ENCODE measurements at regions not wholly inside any gene's neighbourhood (a gene's known extent, or its start where the extent isn't known, plus 50 kb on each side); places are given as distances from the start of the nearest gene placed in this dataset.

GRCh38 chr21:41605934-41606285 is 98.0 kb upstream of the TMPRSS2 start:
- FAIRE-seq: no peak

DNA sequence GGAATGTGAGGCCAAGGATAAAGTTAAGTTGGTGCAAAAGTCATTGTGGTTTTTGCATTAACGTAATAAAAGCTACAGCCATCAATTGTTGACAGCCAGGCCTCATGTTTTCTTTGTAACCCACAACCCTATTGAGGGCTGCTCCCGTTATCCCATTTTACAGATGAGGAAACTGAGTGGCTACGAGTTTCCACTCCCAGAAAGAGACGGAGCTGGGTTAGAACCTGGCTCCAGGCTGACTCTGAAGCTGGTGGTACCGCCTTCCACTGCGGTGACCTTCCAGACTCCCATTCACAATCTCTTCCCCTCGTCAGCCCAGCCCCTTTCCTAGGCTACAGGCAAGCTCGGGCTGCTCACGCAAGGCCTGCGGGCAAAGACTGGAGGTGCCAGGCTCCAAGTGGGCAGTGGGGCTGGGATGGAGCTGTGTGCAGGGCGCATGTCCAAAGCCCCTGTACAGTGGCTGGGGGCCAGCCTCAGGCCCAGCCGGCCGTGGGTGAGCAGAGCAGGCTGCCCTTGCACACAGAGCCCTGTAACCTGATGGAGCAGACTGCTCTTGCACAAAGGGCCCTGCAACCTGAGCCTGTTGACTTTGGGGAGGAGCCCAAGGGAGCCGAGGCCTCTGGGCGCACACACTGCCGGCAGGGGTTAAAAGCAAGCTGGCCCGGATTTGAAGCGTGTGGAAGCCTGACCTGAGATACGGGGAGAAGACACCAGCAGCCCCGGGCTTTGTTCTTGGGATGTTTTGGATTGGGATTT is 97.4 kb upstream of the TMPRSS2 start:
- FAIRE-seq: no peak

GRCh38 chr21:41604583-41605041 is 96.7 kb upstream of the TMPRSS2 start:
- no peak for FAIRE-seq

DNA sequence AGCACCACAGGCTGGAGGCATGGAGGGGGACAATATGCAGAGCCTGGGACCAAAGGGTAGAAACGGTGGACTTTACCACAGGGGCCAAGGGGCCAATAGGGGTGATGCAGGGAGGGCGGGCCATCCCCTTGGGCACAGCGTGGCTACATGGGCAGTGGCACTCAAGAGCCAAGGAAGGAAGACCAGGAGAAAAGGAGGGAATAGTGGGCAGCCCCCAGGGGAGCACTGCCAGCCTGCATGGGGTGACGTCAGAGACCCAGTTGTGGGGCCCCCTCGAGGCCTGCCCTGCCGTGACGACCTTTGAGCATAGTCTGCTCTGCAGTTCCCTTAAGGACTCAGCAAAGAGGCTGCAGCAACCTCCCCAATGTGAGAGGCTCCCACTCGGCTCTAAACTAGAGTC is 95.5 kb upstream of the TMPRSS2 start:
- FAIRE-seq: no peak

- no peak for FAIRE-seq
These were observed 94.6 kb upstream of the TMPRSS2 start for GRCh38 chr21:41602531-41602930.

GRCh38 chr21:41601573-41602368 is 93.8 kb upstream of the TMPRSS2 start:
- no peak for FAIRE-seq

- no peak for FAIRE-seq
These were observed 93.1 kb upstream of the TMPRSS2 start for GRCh38 chr21:41600961-41601572.

- no peak for FAIRE-seq
These were observed 92.6 kb upstream of the TMPRSS2 start for GRCh38 chr21:41600556-41600955.

GRCh38 chr21:41600116-41600515 is 92.2 kb upstream of the TMPRSS2 start:
- FAIRE-seq: no peak

DNA sequence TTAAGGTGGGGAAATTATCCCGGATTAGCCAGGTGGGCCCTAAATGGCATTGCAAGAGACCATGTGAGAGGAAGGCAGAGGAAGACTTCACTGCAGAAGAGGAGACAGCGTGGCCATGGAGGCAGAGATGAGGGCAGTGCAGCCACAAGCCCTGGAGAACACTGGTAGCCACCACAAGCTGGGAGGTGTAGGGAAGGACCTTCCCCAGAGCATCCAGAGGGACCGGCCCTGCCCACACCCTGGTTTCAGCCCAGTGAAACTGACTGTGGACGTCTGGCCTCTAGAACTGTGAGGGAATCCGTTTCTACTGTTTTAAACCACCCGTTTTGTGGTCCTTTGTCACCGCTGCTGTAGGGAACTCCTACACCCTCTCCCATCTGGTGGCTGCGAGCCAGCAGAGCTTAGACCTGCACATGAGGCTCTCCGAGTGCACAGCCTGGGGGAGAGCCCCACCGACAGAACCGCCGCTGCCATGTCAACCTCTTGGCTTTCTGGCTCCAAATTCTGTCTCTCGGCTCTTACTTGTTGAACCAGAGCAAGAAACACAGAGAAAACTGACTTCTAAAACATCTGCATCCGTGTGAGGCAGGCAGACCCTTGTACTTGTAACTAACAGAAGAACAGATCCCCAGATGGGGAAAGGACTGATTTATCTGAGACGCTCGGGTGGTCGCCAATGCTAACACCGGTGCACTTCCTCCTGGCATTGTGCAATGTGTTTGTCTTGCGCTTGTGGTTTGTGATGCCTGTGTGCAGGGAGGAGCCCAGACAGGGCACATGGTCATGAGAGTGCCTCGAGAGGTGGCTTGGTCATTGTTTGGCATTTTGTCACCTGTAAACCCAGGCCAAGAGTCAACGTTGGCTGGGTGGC is 90.8 kb upstream of the TMPRSS2 start:
- FAIRE-seq: no peak

- FAIRE-seq: no peak
These were observed 89.9 kb upstream of the TMPRSS2 start for GRCh38 chr21:41597811-41598231.

- no peak for FAIRE-seq
These were observed 89.3 kb upstream of the TMPRSS2 start for GRCh38 chr21:41597227-41597626.

DNA sequence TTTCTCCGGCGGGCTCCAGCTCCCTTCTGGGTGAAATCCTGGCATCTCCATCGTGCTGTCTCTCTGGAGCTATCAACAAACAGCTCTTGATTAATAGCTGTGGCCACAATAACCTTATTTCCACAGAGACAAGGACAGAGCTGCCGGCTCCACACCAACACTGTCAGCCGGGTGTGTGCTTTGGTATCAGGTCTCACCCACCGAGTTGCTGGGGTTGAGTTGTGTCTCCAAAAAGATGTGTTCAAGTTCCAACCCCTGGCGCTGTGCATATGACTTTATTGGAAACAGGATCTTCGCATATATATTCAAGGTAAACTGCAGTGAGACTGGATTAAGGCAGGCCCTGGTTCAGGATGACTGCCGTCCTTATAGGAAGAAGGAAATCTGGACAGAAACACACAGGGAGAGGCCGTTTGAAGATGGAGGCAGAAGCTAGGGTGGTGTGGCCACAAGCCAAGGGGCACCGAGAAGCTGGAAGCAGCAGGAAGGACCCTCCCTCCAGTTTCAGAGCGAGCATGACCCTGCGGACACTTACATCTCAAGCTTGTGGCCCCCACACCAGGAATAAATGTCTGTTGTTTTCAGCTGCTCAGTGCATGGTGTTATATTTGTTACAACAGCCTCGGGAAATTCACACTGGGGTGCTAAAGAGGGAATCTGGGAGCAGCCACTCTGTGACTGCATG is 88.4 kb upstream of the TMPRSS2 start:
- FAIRE-seq: no peak

DNA sequence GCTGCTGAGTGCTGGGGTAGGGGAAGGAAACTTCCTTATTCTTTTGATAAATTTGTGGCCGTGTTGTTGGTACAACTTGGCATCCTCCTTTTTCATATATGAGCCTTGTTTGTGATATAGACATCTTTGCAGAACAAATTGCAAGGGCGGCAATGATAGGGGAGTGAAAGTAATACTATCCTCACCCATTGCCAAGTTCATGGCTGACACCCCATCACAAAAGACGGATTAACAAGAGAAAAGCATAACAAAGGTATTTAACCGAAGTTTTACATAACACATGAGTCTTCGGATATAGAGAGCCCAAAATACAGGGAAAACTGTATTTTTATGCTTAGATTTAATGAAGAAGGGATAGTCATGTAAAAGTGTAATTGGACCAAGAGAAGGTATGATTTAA is 86.3 kb upstream of the TMPRSS2 start:
- FAIRE-seq: no peak

DNA sequence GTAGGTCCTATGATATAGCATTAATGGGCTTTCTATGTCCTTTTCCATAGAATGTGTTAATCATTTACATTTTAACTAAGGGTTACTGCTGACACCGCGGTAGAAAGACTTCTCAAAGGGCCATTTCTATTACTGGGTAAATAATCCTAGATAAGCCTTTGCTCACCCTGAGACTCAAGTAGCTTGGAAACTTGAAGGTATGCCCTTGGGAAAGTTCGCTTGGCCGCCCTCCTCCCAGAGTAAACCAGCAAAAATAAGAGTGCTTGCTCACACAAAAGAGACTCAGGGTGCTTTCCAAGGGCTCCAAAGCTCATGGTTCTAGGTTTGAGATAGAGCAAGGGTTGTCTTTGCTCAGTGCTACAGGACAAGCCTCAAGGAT is 85.8 kb upstream of the TMPRSS2 start:
- no peak for FAIRE-seq

GRCh38 chr21:41593051-41593759 is 85.2 kb upstream of the TMPRSS2 start:
- no peak for FAIRE-seq

DNA sequence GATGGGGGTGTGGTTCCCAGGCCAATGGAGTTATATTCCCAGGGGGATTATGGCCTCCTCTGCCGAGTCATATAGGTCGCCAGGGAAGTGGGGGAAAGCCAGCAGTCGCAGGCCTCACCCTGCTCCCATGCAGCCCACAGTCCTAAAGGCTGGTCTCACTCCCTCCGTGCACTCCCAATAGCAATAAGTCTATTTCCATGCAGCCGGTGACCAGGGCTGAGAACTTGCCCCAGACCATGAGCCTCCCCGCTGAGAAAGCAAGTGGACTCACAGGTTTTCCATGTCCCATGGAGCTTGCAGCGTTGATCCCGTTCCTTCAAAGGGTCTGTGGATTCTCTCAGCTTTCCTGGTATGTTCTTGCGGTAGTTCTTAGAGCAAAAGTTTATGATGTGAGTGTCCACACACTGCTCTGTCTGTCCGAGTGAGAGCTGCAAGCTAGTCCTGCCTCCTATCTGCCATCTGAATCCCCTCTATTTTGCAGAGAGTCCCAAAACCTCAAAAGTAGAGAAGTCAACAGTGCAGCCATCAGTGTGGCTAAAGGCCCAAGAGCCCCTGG is 81.7 kb upstream of the TMPRSS2 start:
- FAIRE-seq: no peak

DNA sequence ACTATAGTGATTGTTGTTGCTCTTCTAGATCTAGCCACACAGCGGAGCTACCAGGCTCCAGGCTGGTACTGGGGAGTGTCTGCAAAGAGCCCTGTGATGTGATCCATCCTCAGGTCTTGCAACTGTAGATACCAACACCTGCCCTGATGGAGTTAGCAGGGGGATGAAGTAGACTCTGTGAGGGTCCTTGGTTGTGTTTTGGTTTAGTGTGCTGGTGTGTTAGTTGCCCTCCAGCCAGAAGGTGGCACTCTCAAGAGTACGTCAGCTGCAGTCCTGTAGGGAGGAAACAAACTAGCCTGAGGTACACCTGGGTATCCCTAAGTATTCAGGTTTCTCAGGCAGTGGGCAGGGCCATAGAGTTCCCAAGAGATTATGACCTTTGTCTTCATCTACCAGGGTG is 81.2 kb upstream of the TMPRSS2 start:
- no peak for FAIRE-seq

- no peak for FAIRE-seq
These were observed 77.4 kb upstream of the TMPRSS2 start for GRCh38 chr21:41585199-41585994.

DNA sequence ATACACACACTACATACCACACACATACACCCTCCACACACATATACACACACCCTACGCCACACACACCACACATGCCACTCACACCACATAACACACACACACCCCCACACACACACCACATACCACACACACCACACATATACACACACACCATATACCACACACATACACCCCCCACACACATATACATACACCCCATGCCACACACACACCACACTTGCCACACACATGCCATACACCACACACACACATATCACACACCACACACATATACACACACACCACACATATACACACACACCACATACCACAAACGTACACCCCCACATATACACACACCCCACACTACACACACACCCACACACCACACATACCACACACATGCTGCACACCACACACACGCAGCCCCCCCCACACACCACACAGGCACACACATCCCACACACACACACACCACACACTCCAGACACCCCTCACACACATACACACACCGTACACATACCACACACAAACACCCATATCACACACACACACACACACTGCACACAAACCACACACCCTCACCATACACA is 76.7 kb upstream of the TMPRSS2 start:
- no peak for FAIRE-seq

Measured in endometrium (tissue), 2 donors.